ENCODE measurements at regions not wholly inside any gene's neighbourhood (a gene's known extent, or its start where the extent isn't known, plus 50 kb on each side); places are given as distances from the start of the nearest gene placed in this dataset.

DNA sequence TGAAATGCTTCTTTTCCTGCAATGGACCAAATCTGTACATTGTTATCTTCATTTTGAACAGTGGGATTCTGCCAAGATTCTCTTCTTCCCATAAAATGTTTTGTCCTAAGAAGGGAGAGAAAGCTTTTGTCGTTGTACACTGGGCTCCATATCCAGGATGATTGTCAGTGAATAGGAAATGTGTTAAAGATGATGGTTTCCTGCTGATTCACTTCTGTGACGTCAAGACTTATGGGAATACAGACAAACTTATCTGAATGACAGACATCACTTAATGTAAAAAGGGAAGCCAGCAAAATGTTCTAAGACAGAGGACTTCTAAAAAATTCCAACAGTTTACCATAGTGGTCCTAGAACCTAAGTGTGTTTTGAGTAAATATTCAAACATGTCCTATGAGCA, 53.7 kb upstream of the HPF1 start:
- TF ChIP-seq EZH2 (IDR thresholded peaks at IDR 0.05; ENCODE audit: borderline replicate concordance, insufficient read depth, low read depth, low read length, poor library complexity, severe bottlenecking): no peak
- TF ChIP-seq, protein P1, sequence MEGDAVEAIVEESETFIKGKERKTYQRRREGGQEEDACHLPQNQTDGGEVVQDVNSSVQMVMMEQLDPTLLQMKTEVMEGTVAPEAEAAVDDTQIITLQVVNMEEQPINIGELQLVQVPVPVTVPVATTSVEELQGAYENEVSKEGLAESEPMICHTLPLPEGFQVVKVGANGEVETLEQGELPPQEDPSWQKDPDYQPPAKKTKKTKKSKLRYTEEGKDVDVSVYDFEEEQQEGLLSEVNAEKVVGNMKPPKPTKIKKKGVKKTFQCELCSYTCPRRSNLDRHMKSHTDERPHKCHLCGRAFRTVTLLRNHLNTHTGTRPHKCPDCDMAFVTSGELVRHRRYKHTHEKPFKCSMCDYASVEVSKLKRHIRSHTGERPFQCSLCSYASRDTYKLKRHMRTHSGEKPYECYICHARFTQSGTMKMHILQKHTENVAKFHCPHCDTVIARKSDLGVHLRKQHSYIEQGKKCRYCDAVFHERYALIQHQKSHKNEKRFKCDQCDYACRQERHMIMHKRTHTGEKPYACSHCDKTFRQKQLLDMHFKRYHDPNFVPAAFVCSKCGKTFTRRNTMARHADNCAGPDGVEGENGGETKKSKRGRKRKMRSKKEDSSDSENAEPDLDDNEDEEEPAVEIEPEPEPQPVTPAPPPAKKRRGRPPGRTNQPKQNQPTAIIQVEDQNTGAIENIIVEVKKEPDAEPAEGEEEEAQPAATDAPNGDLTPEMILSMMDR (IDR thresholded peaks at IDR 0.05): no peak
